ENCODE measurements at regions not wholly inside any gene's neighbourhood (a gene's known extent, or its start where the extent isn't known, plus 50 kb on each side); places are given as distances from the start of the nearest gene placed in this dataset.

GRCh38 chr10:113411456-113411855 is 141.4 kb upstream of the HABP2 start:
- no peak for FAIRE-seq

GRCh38 chr10:113412161-113412560 is 140.7 kb upstream of the HABP2 start:
- DNase-seq (no peak), ATAC-seq (no peak), FAIRE-seq (no peak)
- Histone ChIP-seq H3K4me1 (no peaks in the 10 kb centered on the region), H3K9me3 (no peaks in the 10 kb centered on the region), H3K27ac (no peak overlapping the region), H3K36me3 (no peaks in the 10 kb centered on the region), H3K27me3 (no peaks in the 10 kb centered on the region), H3K4me3 (no peak overlapping the region)
- 75 to 86% methylated on average over 3 of the region's 3 CpGs for WGBS, 2 donors
- intact Hi-C loops (cut with DNase I), result no loop called here
- TF ChIP-seq, protein P1, sequence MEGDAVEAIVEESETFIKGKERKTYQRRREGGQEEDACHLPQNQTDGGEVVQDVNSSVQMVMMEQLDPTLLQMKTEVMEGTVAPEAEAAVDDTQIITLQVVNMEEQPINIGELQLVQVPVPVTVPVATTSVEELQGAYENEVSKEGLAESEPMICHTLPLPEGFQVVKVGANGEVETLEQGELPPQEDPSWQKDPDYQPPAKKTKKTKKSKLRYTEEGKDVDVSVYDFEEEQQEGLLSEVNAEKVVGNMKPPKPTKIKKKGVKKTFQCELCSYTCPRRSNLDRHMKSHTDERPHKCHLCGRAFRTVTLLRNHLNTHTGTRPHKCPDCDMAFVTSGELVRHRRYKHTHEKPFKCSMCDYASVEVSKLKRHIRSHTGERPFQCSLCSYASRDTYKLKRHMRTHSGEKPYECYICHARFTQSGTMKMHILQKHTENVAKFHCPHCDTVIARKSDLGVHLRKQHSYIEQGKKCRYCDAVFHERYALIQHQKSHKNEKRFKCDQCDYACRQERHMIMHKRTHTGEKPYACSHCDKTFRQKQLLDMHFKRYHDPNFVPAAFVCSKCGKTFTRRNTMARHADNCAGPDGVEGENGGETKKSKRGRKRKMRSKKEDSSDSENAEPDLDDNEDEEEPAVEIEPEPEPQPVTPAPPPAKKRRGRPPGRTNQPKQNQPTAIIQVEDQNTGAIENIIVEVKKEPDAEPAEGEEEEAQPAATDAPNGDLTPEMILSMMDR (IDR thresholded peaks at IDR 0.05), result no peak

More at GRCh38 chr10:113411456-113411855, 141.4 kb upstream of the HABP2 start:
- intact Hi-C loops (cut with DNase I), result no loop called here
- no peaks in the 10 kb centered on the region for H3K9me3 ChIP-seq
- no peaks in the 10 kb centered on the region for H3K27me3 ChIP-seq
- no peak overlapping the region for H3K27ac ChIP-seq
- no peak overlapping the region for H3K4me3 ChIP-seq
- no peaks in the 10 kb centered on the region for H3K4me1 ChIP-seq
- H3K36me3 ChIP-seq, result no peaks in the 10 kb centered on the region
- ATAC-seq (no peak), DNase-seq (no peak)
- WGBS, 2 donors, result 41 to 45% methylated on average over 5 of the region's 5 CpGs
- TF ChIP-seq, protein P1 (IDR thresholded peaks at IDR 0.05), result no peak

DNA sequence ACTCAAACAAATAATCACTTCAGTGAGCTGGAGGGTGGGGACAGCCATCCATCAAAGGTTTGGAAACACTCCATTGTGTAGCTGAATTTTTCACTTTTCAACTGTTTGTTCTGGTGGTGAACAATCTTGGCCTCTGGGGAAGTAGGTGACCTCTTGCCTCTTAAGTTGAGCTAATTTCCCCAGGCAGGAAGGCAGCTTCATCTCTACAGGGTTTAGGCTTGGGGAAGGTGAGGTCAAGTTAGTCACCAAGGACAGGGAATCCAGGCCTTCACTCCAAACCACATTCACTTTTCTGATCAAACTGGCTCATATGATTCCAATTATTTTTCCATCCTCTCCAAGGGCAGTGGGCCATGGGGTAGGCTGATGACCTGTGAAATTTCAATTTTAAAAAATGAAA is 138.3 kb upstream of the HABP2 start:
- H3K4me1 ChIP-seq, result no peaks in the 10 kb centered on the region
- peak in 1 of 4 donors; percentile 57 for ATAC-seq
- intact Hi-C loops (cut with DNase I), result no loop called here

DNA sequence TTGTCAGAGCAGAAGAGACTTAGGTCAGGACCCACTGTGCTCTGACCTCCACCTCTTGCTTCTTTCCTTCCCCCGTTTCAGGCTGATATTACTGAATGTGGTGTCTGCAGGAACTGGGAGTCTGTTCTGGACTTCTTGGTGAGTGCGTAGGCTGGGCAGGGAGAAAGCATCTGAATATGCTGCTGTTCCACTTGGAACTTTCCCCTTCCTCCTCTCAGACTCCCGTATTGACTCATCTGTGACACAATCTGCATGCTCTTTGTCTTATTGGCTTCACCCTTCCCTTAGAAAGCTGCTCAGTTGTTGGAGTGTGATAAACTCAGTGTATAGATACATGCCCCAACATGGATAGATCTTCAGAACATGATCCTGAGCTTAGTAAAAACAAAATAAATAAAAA is 137.6 kb upstream of the HABP2 start:
- intact Hi-C loops (cut with DNase I), result no loop called here
- no peak overlapping the region for H3K27ac ChIP-seq
- TF ChIP-seq, protein P1 (IDR thresholded peaks at IDR 0.05), result no peak
- ATAC-seq (peak in 3 of 4 donors; percentile 29 to 56 (median 36)), FAIRE-seq (no peak), DNase-seq (no peak)
- WGBS, 2 donors, result 56 to 69% methylated on average over 3 of the region's 3 CpGs
- no peaks in the 10 kb centered on the region for H3K27me3 ChIP-seq
- no peak overlapping the region for H3K4me3 ChIP-seq
- H3K36me3 ChIP-seq, result no peaks in the 10 kb centered on the region
- no peaks in the 10 kb centered on the region for H3K4me1 ChIP-seq
- no peaks in the 10 kb centered on the region for H3K9me3 ChIP-seq

More for the DNA sequence above, 138.3 kb upstream of the HABP2 start:
- TF ChIP-seq, protein P1 (IDR thresholded peaks at IDR 0.05), result no peak
- no peaks in the 10 kb centered on the region for H3K9me3 ChIP-seq
- no peaks in the 10 kb centered on the region for H3K27me3 ChIP-seq
- H3K4me3 ChIP-seq, result no peak overlapping the region
- no peaks in the 10 kb centered on the region for H3K36me3 ChIP-seq
- no peak for FAIRE-seq
- no peak overlapping the region for H3K27ac ChIP-seq
- no peak for DNase-seq

GRCh38 chr10:113420057-113420732 is 132.7 kb upstream of the HABP2 start:
- 65 to 68% methylated on average over 2 of the region's 2 CpGs for WGBS, 2 donors
- H3K36me3 ChIP-seq, result no peaks in the 10 kb centered on the region
- intact Hi-C loops (cut with DNase I), result no loop called here
- H3K9me3 ChIP-seq, result no peaks in the 10 kb centered on the region
- no peak for FAIRE-seq
- DNase-seq, result no peak
- peaks cover 0 to 2% (median 1%) of the 10 kb centered on the region in 3 donors for H3K4me1 ChIP-seq
- no peaks in the 10 kb centered on the region for H3K27me3 ChIP-seq
- H3K4me3 ChIP-seq, result no peak overlapping the region
- no peak overlapping the region for H3K27ac ChIP-seq
- no peak for ATAC-seq
- TF ChIP-seq, protein P1 (IDR thresholded peaks at IDR 0.05), result no peak

Measured in pancreas (tissue), 10 donors.